Adrenal gland (tissue), 5 donors: ENCODE measurements at regions not wholly inside any gene's neighbourhood (a gene's known extent, or its start where the extent isn't known, plus 50 kb on each side); places are given as distances from the start of the nearest gene placed in this dataset.

Experiments
- CTCF ChIP-seq, 6 experiments: fragments of 450-650 bp in 4 of 6; fragments of 200-600 bp in 2 of 6; sonication (generic) in 1 of 6; IDR thresholded peaks; 1 replicate in 5 of 6; 2 replicates in 1 of 6; pipeline versions ENCODE4 v1.5.1 to v1.8.0; 2016 to 2021; ENCODE audit warnings: antibody characterized with exemption in 6 of 6, mild to moderate bottlenecking in 2 of 6, moderate library complexity in 1 of 6
- POLR2A ChIP-seq, 2 donors: fragments of 450-650 bp; IDR thresholded peaks; one replicate each; pipeline ENCODE4 v1.6.1; 2017; ENCODE audit warnings: antibody characterized with exemption in 2 of 2, mild to moderate bottlenecking in 2 of 2, moderate library complexity in 1 of 2
- donor health status: DM: no; HTN: no; CAD: no.

- TF ChIP-seq CTCF (IDR thresholded peaks at IDR 0.05): no peak
- no peak for TF ChIP-seq POLR2A (IDR thresholded peaks at IDR 0.05)
Measured at GRCh38 chr11:70925238-70925637, 327.1 kb downstream of the SHANK2 start.
